ENCODE measurements at regions not wholly inside any gene's neighbourhood (a gene's known extent, or its start where the extent isn't known, plus 50 kb on each side); places are given as distances from the start of the nearest gene placed in this dataset.

- H3K4me1 ChIP-seq, result peaks cover 28 to 37% (median 31%) of the 10 kb centered on the region in 4 donors
- H3K9me3 ChIP-seq, result no peaks in the 10 kb centered on the region
- intact Hi-C loops (cut with DNase I; ENCODE audit: low total_unique reads), result no loop called here
- H3K27me3 ChIP-seq, result peaks cover 0 to 3% (median 0%) of the 10 kb centered on the region in 3 donors
- TF ChIP-seq EP300 (IDR thresholded peaks at IDR 0.05) (no peak), POLR2AphosphoS5 (IDR thresholded peaks at IDR 0.05) (no peak), POLR2A (IDR thresholded peaks at IDR 0.05) (no peak)
- TF ChIP-seq, protein P1, sequence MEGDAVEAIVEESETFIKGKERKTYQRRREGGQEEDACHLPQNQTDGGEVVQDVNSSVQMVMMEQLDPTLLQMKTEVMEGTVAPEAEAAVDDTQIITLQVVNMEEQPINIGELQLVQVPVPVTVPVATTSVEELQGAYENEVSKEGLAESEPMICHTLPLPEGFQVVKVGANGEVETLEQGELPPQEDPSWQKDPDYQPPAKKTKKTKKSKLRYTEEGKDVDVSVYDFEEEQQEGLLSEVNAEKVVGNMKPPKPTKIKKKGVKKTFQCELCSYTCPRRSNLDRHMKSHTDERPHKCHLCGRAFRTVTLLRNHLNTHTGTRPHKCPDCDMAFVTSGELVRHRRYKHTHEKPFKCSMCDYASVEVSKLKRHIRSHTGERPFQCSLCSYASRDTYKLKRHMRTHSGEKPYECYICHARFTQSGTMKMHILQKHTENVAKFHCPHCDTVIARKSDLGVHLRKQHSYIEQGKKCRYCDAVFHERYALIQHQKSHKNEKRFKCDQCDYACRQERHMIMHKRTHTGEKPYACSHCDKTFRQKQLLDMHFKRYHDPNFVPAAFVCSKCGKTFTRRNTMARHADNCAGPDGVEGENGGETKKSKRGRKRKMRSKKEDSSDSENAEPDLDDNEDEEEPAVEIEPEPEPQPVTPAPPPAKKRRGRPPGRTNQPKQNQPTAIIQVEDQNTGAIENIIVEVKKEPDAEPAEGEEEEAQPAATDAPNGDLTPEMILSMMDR (IDR thresholded peaks at IDR 0.05), result no peak
- no peaks in the 10 kb centered on the region for H3K36me3 ChIP-seq
- no peak overlapping the region for H3K27ac ChIP-seq
- no peak overlapping the region for H3K4me3 ChIP-seq
- no peak for DNase-seq
- 30 to 58% (median 42%) methylated on average over 3 of the region's 3 CpGs for WGBS, 5 donors
Observed at GRCh38 chr13:31042049-31042448, 109.6 kb downstream of the TEX26 start.

DNA sequence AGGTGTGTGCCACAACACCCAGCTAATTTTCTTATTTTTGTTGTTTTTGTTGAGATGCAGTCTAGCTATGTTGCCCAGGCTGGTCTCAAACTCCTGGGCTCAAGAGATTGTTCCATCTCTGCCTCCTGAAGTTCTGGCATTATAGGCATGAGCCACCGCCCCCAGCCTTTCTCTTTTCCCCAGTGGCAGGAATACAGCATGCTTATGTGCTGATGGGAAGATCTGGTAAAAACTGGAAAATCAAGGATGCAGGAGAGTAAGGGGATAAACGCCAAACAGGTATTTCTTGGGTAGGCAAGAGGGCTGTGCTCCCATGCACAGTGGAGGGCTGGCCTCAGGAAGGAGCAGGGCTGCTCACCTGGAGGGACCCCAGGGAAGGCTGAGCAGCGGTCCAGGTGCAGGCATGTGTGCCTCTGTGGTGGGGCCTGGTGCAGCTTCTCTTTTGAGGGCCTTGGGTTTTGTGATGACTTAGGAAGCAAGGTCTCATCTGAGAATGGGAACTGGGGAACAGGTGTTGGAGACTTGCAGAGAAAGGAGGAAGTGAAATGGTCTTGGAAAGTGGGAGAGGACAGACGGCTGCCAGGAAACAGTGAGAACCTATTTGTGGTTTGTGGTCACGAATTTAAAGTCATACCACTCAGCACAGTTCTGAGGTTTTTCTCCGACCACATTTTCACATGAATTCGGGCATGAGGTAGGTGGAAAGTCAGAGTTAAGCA is 106.5 kb downstream of the TEX26 start:
- H3K9me3 ChIP-seq, result no peaks in the 10 kb centered on the region
- intact Hi-C loops (cut with DNase I; ENCODE audit: low total_unique reads), result no loop called here
- peaks cover 1 to 14% (median 8%) of the 10 kb centered on the region in 4 donors for H3K4me1 ChIP-seq
- no peak for DNase-seq
- peaks cover 0 to under 1% (median 0%) of the 10 kb centered on the region in 3 donors for H3K27me3 ChIP-seq
- H3K36me3 ChIP-seq, result no peaks in the 10 kb centered on the region
- 56 to 76% (median 67%) methylated on average over 7 of the region's 7 CpGs for WGBS, 5 donors
- no peak overlapping the region for H3K4me3 ChIP-seq
- no peak overlapping the region for H3K27ac ChIP-seq
- TF ChIP-seq EP300 (IDR thresholded peaks at IDR 0.05) (no peak), POLR2AphosphoS5 (IDR thresholded peaks at IDR 0.05) (no peak), POLR2A (IDR thresholded peaks at IDR 0.05) (no peak)
- TF ChIP-seq, protein P1 (IDR thresholded peaks at IDR 0.05), result no peak

GRCh38 chr13:31037874-31038500 is 105.5 kb downstream of the TEX26 start:
- no peak overlapping the region for H3K4me3 ChIP-seq
- WGBS, 5 donors, result 89 to 96% (median 93%) methylated on average over 15 of the region's 15 CpGs
- H3K4me1 ChIP-seq, result peaks cover 0 to 12% (median 7%) of the 10 kb centered on the region in 4 donors
- no peaks in the 10 kb centered on the region for H3K9me3 ChIP-seq
- H3K27ac ChIP-seq, result no peak overlapping the region
- intact Hi-C loops (cut with DNase I; ENCODE audit: low total_unique reads), result no loop called here
- no peaks in the 10 kb centered on the region for H3K27me3 ChIP-seq
- no peak for TF ChIP-seq EP300 (IDR thresholded peaks at IDR 0.05)
- no peak for DNase-seq
- no peaks in the 10 kb centered on the region for H3K36me3 ChIP-seq

- WGBS, 5 donors, result 75 to 80% (median 78%) methylated on average over 17 of the region's 17 CpGs
- peaks cover 0 to 12% (median 7%) of the 10 kb centered on the region in 4 donors for H3K4me1 ChIP-seq
- no peaks in the 10 kb centered on the region for H3K9me3 ChIP-seq
- no peaks in the 10 kb centered on the region for H3K36me3 ChIP-seq
- intact Hi-C loops (cut with DNase I; ENCODE audit: low total_unique reads), result no loop called here
- DNase-seq, result peak in 1 of 2 donors; percentile 40
- H3K4me3 ChIP-seq, result no peak overlapping the region
- H3K27me3 ChIP-seq, result no peaks in the 10 kb centered on the region
- no peak overlapping the region for H3K27ac ChIP-seq
- TF ChIP-seq, protein P1 (IDR thresholded peaks at IDR 0.05), result no peak
- TF ChIP-seq POLR2AphosphoS5 (IDR thresholded peaks at IDR 0.05) (no peak), EP300 (IDR thresholded peaks at IDR 0.05) (no peak), POLR2A (IDR thresholded peaks at IDR 0.05) (no peak)
Observed at GRCh38 chr13:31036731-31037695, 104.6 kb downstream of the TEX26 start.

Measured in stomach (tissue), 8 donors.